ENCODE measurements at regions not wholly inside any gene's neighbourhood (a gene's known extent, or its start where the extent isn't known, plus 50 kb on each side); places are given as distances from the start of the nearest gene placed in this dataset.

DNA sequence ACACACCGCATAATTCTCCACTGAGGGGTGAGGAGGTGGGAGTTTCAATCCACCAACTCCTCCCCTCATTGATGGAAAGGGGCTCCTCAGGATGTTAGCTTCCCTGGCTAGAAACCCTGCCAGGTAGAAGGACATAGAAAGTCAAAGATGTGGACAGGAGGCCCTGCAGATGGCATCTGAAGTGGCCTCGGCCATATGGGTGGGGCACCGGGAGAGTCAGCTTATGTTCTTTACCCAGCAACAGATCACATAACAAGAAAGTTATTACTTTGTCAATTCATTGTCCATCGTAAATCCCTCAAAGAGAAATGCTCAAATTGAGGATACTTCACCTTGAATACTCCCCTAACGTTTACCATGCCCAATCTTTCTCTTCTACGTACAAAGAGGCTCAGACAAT, 97.3 kb upstream of the ARHGEF3 start:
- H3K4me3 ChIP-seq (ENCODE audit: low read length): no peak overlapping the region
- DNase-seq (ENCODE audit: low read depth): no peak
- TF ChIP-seq, protein P1, sequence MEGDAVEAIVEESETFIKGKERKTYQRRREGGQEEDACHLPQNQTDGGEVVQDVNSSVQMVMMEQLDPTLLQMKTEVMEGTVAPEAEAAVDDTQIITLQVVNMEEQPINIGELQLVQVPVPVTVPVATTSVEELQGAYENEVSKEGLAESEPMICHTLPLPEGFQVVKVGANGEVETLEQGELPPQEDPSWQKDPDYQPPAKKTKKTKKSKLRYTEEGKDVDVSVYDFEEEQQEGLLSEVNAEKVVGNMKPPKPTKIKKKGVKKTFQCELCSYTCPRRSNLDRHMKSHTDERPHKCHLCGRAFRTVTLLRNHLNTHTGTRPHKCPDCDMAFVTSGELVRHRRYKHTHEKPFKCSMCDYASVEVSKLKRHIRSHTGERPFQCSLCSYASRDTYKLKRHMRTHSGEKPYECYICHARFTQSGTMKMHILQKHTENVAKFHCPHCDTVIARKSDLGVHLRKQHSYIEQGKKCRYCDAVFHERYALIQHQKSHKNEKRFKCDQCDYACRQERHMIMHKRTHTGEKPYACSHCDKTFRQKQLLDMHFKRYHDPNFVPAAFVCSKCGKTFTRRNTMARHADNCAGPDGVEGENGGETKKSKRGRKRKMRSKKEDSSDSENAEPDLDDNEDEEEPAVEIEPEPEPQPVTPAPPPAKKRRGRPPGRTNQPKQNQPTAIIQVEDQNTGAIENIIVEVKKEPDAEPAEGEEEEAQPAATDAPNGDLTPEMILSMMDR (conservative IDR thresholded peaks at IDR 0.05; ENCODE audit: low read depth, low read length): no peak

DNA sequence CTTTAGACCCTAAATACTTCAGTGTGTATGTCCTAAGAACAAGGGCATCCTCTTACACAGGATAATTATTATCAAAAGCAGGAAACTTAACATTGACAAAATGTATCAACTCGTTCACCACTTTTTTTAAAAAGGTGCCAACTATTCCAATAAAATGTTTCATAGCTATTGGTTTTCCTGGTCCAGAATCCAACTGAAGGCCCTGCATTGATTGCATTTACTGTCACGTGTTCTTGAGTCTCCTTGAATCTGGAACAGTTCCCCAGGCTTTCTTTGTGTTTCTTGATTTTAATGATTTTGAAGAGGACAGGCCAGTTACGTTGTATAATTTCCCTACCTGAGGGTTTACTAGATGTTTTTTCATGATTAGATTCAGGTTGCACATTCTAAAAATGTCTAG, 94.6 kb upstream of the ARHGEF3 start:
- TF ChIP-seq, protein P1 (conservative IDR thresholded peaks at IDR 0.05; ENCODE audit: low read depth, low read length): no peak

DNA sequence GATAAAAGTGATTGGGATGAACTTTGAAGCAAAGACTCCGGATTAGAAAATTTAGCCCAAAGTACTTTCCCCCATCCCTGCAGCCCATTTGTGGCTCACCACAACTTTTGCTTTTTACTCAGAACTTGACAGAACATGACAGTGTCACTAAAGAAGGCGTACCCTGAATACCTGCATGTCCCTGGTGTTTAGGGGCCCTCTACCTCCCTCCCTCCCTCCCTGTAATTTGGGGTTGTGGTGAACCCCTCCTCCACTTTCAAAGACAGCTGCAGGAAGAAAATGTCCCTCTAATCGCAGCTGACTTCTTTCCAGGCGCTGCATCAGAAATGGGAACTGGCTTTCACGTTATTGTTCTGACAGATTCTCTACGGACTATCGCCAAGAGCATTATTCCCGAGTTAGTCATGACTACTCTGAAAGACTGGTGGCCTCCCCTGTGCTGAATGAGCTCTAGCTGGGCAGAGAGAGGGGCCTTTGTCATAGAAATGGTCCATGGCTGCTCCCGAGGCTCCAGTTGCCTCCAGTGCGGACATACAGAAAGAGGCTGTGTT, 93.2 kb upstream of the ARHGEF3 start:
- TF ChIP-seq, protein P1 (conservative IDR thresholded peaks at IDR 0.05; ENCODE audit: low read depth, low read length): no peak
- H3K4me3 ChIP-seq (ENCODE audit: low read length): no peak overlapping the region
- peak; percentile 51 for DNase-seq (ENCODE audit: low read depth)

More for the DNA sequence above, 94.6 kb upstream of the ARHGEF3 start:
- no peak overlapping the region for H3K4me3 ChIP-seq (ENCODE audit: low read length)
- no peak for DNase-seq (ENCODE audit: low read depth)

DNA sequence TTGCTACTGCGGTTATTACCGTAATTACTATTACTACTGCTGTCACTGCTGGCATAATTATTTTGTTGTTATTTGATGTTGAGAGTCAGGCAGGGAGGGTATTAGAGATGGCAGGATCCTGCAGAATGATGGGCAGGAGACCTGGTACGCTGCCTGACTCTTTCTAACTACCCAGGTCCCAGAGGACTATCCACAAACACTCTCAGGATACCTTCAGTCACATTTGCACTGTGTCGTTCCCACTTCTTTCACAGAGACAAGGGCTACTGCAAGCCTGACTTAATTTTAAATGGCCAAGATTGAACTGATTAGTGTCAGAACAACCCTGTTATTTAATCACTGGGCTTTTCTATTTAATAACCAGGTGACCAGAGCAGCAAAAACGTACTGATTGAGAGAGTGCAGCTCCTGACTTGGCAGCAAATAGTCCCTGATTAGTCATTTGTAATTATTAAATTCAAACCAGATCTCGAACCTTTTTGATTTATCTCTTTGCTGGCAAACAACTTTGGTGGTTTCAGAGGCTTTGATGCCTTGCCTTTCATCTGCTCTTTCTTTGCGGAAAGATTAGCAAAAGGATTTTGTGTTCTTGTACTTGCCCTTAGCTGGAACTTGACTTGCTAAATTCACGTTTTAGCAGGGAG, 88.8 kb upstream of the ARHGEF3 start:
- TF ChIP-seq, protein P1 (conservative IDR thresholded peaks at IDR 0.05; ENCODE audit: low read depth, low read length): no peak
- DNase-seq (ENCODE audit: low read depth): no peak
- H3K4me3 ChIP-seq (ENCODE audit: low read length): no peak overlapping the region

DNA sequence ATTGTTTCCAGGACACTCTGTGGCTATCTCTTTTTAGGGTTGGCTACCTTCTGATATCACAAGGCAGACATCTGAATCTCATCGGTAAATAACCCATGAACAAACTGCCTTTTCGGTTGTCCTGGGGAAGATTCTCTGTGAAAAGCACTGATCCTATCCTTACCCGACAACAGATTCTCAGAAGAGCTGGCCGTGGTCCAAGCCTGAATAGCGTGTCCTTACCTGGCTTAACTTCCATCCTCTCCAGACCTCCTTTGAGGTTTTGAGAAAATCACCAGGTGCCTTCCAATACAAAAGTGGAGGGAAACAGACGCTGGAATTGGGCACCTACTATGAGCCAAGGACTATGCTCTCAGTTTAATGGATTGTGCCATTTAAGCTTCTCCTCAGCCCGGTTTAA, 87.4 kb upstream of the ARHGEF3 start:
- no peak for DNase-seq (ENCODE audit: low read depth)
- H3K4me3 ChIP-seq (ENCODE audit: low read length): no peak overlapping the region
- TF ChIP-seq, protein P1 (conservative IDR thresholded peaks at IDR 0.05; ENCODE audit: low read depth, low read length): no peak

DNA sequence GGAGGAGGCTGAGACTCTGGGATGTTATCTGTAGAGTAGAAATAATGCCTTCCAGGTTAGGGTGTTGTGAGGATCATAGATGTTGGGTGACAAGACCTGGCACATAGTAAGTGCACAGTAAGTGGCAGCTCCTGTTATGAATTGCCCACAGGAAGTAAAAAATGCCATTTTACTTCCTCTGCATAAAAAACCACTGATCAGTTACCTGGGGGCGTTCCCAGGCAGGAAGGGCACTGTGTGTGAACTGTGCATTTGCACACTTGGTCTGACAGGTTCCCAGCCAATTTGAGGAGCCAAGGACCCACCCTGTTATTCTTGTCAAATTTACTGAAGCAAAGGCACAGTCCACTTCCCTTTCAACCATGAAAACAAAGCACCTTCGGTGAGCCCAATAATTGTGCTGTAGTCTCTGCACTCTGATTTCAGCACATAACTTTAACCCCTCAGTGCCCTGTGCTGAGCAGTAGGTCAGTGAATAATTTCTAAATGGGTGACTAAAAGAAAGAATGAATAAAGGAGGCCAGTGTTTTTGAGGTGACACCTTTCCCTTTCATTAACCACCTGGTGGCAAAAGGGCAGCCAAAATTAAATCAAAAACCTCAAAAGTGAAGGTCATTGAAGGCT, 85.8 kb upstream of the ARHGEF3 start:
- H3K4me3 ChIP-seq (ENCODE audit: low read length): no peak overlapping the region
- no peak for DNase-seq (ENCODE audit: low read depth)
- TF ChIP-seq, protein P1 (conservative IDR thresholded peaks at IDR 0.05; ENCODE audit: low read depth, low read length): no peak

DNA sequence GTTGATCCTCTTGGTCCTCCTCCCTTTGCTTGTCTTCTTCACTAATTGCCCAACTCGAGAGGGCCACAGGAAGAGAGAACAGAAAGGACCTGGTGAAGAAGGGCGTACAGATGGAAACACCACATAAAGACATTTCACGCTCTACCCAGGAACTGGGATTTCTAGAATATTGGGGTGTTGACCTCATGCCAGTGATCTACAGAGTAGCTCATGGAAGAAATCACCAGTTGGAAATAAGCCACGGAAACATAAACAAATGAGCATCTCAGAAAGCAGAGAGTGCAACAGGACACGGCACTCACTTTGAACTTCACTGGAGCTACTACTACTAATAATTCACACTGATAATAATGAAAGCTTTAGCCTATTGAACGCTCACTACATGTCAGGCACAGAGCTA, 84.6 kb upstream of the ARHGEF3 start:
- TF ChIP-seq, protein P1 (conservative IDR thresholded peaks at IDR 0.05; ENCODE audit: low read depth, low read length): no peak
- H3K4me3 ChIP-seq (ENCODE audit: low read length): no peak overlapping the region
- DNase-seq (ENCODE audit: low read depth): no peak
